Fibroblast of skin of back (primary cell): ENCODE measurements at regions not wholly inside any gene's neighbourhood (a gene's known extent, or its start where the extent isn't known, plus 50 kb on each side); places are given as distances from the start of the nearest gene placed in this dataset.

Source experiments
- DNase-seq: peaks from one replicate; pipeline ENCODE4 v3.0.0-alpha.2; 2013

DNA sequence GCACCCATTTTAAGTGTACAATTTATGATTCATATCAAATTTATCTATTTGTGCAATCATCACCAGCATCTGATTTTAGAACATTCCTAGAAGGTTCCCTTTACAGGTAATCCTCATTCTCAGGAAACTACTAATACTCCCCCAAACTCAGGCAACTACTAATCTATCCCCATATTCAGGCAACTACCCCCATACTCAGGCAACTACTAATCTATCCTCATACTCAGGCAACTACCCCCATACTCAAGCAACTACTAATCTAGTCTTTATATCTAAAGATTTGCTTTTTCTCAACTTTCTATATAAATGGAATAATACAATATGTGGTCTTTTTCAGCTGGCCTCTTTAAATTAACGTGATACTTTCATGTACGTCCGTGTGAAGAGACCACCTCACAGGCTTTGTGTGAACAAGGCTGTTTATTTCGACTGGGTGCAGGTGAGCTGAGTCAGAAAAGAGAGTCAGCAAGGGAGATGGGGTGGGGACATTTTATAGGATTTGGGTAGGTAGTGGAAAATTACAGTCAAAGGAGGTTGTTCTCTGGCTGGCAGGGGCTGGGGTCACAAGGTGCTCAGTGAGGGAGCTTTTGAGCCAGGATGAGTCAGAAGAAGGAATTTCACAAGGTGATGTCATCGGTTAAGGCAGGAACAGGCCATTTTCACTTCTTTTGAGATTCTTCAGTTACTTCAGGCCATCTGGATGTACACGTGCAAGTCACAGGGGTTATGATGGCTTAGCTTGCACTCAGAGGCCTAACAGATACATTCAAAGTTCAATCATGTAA, 1444.5 kb upstream of the CADM2 start:
- DNase-seq = peak; percentile 6

DNA sequence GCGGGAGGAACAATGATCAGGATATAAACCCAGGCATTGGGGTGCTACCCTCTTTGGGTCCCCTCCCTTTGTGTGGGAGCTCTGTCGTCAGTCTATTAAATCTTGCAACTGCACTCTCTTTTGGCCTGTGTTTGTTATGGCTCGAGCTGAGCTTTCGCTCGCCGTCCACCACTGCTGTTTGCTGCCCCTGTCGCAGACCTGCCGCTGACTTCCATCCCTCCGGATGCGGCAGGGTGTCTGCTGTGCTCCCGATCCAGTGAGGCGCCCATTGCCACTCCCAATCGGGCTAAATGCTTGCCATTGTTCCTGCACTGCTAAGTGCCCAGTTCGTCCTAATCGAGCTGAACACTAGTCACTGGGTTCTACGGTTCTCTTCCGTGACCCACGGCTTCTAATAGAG, 1443.7 kb upstream of the CADM2 start:
- no peak for DNase-seq

DNA sequence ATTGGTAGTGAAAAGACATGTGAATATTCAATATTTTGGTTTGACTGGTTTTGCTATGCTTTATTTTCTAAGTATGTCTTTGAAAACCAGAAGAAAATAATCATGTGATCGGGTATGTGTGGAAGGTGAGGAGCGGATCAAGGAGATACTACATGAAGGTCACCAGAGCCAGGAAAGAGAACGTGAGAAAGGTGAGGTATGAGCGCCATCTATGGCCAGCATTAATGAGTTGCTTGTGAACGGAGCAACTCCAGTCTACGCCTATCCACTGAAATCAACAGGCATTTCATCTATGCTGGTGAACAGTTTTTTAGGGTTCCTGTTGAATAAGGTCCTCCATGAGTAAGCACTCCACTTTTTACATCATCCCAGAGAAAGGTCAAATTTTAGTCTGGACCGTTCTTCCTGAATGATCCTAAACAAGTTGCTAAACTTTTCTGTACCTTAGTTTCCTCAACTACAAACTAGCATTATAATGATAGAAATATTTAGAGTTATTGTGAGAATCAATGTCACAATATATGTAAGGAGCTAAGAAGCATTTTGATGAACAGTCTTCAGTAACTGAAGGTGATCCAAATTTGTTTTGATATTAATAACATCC, 1435.2 kb upstream of the CADM2 start:
- DNase-seq = peak; percentile 56

DNA sequence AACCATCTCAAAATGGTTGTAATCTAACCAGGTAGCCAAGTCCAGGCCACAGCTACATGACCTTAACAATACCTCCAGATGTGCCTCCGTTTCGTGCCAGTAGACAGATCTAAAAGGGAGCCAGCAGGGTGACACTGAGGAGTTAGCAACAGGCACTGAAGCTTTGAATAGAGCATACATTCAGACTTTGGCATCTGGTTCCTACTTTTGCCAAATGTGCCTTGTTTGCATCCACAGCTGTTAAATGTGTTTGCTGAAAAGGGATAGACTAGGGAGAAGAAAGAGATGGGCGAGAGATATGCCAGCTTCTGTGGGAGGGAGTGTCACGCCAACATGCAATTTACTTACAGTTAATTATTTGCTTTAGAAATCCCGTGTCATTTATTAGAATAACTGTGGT, 1433.9 kb upstream of the CADM2 start:
- DNase-seq = no peak

DNA sequence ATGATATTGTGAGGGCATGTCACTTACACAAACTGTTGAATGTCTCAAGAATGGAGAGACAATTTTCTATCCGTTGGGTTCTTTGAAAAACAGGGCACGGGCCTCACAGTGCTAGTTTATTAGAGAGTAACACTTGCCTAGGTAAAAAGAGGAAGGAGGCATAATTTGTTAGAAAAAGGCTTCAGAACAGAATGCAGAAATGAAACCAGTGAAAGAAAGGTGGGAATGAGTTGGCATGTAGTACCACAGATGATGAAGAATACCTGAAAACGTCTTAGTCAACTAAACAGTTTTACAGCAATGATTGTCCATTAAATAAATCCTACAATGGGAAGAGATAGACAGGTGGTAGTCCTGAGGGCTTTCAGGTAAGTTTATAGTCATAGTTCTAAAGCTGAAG, 1399.7 kb upstream of the CADM2 start:
- no peak for DNase-seq

DNA sequence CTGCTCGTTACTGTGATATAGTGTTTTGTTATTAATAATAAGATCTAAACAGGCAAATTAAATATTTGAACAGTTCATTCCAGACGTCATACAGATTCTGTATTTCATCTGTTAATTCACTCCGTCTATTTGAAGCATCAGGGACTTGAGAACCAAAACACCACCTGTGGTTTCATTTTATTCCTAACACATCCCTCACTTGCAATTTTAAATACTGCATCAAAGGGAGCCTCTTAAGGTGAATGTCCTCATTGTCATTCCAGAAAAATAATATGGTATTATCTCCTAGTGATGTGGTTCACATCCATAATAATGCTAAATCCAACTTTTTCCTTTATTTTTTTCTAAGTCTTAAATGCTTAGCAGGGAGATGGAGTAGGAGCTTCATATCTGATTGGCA, 1390.9 kb upstream of the CADM2 start:
- DNase-seq = no peak

DNA sequence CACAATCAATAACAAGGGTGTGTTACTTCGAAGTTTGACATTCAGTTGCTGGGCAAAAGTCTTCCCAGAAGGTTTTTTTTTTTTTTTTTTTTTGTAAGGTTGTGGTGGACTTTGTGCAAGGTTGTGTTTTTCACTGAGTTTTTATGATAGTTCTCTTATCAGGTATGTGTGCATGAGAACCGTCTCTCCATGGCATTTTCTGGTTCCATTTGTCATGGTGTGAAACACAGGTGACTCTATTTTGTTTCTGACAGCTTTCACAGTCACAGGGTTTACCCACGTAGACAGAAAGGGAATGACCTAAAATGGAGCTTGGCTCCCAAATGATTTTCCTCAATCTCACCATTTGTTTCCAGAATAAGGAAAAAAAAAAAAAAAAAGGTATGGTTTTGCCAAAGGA, 1377.2 kb upstream of the CADM2 start:
- no peak for DNase-seq

DNA sequence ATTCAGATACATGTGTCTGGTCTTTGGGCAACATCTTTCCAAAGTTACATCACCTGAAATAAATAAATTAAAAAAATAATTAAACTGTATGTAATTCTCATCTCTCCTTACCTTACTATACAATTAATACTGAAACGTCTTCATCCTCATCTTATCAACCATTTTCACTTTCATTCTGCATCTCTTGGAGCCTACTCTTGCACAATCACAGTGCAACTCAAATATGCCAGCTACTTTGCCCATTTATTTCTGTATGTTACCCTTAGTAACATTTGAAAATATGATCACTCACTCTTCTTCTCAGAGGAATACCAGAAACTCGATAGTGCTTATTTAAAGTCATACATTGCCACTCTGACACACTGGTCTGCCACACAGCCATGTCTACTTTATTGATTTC, 1357.1 kb upstream of the CADM2 start:
- no peak for DNase-seq

DNA sequence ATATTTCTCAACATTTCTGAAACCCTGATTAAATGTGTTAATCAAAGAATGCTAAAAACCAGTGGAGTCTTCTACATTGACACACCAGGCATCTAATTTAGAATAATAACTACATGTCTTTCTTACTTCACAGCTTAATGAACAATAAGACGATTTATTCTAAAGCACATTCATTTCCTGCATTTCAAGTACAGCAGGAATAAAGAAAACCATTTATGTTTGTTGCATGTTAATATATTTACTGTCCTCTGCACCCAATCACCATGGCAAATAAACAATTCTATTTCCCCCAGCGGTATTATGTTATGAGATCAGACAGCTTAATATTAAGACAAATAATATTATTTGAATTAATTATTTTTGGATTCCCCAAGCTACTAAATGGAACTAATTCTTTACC, 1336.3 kb upstream of the CADM2 start:
- no peak for DNase-seq

DNA sequence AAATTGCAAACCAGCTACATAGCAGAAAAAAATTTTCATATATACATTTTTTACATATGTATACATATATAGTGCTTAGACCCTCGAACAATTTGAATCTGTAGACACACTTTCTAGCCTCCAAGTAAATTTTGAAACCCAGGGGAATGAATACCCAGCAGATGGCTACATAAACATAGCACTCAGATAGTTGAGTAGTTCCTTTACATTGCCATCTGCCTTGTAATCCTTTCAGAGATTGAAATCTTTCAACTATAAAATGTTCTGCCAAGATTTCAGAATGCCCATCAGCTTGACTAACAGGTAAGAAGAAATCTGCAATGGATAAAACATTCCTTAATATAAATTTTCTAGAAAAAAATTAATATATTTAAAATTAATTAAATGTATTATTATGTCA, 1333.5 kb upstream of the CADM2 start:
- no peak for DNase-seq

DNA sequence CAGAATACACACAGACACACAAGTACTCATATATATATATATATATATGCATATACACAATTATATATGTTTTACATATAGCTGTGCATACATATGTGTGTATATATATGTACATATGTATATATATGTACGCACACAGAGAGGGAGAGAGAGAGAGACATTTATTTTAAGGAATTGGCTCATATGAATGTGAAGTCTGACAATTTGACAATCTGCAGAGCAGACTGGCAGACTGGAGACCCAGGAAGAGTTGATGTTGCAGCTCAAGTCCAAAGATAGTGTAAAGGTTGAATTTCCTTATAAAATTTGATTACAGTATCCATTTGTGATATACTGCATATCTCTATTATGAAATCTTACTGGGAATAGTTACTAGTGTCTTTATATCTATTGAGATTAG, 1330.3 kb upstream of the CADM2 start:
- no peak for DNase-seq

DNA sequence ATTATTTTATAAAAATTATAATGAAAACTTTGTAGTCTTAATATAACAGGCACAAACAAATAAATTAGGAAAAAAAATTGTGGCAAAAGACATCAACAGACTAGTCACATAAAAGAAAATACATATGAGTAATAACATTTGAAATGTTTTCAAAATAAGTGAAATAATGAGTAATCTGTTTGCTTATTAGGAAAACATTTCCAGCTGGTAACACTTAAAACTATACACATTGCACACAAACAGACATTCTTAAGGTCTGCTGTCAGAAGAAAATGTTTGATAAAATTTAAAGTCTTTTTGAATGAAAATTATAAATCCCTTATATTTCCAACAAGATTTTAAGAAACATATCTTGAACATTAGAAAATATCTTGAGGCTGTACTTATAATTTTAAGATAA, 1326.3 kb upstream of the CADM2 start:
- DNase-seq = no peak

DNA sequence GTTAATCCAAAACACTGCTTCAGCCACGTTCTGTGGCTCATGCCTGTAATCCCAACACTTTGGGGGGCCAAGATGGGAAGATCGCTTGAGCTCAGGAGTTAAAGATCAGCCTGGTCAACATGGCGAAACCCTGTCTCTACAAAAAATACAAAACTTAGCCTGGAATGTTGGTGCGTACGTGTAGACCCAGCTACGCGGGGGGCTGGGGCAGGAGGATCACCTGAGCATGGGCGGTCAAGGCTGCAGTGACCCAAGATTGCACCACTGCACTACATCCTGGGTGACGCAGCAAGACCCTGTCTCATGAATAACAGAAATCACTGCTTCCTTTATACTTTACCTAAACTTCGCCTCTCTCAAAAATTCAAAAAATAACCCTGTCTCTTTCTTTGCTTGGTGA, 1325.0 kb upstream of the CADM2 start:
- DNase-seq = no peak

DNA sequence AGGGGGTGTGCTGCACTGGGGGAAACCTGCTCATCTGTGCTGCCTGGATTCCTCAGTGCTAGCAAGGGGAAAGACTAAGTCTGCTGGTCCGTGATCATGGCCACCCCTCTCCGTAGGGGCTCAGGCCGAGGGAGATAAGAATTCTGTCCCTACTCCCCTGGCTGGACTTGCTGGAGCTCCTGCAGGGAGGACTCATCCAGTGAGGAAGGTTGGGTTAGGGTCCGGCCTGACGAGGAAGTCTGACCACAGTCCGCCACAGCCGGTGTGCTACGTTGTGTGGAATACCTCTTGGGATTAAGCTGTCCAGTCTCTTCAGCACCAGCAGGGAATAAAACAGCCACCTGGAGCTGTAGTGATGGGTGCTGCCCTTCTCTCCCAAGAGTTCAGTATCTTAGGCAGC, 1309.1 kb upstream of the CADM2 start:
- DNase-seq = no peak

DNA sequence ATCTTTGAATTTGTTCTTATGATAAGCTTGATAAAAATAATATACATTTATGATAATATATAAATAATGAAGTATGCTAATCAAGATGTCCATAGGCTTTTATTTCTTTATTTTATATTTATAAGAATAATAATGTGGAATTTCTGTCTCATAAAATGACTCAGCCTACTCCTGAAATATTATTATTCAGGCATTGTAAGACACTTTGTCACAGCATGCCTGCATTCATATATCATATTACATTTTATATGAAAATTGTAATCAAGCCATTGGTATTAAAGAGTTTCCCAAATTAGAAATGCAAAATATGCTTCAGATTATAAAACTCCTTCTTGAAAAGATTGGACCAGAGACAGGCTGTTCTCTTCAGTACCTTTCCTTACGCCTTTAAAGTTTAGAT, 1303.7 kb upstream of the CADM2 start:
- DNase-seq = no peak

DNA sequence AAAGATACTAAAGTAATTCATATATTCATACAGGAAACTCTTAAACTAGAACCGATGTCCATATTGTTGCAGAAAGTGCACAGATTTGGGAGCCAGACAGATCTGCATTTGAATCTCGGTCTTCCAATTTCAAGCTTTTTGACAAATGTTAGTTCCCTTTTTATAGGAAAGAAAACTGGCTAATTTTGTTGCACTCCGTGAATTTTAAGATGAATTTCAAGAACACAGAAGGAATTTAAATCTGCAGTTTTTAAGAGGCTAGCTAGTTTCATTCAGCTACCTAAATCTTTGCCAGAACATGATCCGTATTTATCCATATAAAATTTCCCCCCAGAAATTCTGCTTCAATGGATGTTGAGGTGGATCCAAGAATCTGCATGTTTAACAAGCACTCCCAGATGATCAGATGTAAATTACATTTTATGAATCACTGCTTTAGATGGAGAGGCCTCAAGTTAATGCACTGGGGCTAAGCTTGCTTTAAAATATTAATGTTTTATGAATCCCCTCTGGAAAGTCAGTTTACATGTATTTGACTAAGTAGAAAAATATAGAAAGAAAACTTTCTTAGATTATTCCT, 1296.3 kb upstream of the CADM2 start:
- no peak for DNase-seq

DNA sequence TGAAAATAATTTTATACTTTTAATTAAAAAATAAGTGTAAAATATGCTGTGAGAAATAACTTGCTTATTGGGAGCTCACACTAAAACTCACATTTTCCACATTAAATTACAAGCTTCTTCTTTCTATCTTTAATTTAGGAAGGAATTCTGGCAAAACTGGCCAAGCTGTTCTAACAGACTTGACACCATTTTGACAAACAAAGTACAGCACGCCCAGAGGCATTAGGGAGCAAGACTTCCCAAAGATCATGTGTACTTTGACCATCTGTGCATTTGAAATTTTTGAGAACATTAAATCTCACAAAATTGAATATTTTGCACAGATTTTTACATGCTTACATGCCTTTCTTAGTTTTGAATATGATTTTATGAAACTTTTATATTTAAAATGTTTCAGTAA, 1288.4 kb upstream of the CADM2 start:
- no peak for DNase-seq

DNA sequence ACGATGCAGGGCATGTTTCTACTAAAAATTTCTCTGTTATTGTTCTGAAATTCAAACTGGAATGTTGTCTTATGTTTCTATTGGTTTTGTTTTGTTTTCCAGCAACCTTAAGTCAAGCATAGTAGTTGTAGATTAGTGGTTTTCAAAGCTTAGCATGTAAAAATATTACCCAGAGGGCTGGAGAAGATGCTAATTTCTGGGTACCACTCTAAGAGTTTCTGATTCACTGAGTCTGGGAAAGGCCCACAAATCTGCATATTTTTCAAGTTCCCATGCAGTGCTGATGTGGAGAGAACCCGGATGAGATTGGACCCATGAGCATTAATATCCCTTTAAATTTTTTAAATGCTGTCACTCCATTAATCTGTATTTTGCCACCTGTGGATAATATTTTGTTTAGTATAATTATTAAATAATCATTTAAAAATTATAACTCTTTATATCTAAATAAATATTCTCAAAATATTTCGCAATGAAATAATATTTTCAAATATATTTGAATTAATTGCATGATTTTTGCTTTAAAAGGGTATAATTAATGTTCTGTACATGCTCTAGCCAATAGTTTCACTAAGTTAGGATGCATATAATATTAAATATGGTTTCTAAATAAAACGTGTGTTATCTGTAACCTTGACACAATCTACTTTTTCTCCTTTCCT, 1274.7 kb upstream of the CADM2 start:
- no peak for DNase-seq

DNA sequence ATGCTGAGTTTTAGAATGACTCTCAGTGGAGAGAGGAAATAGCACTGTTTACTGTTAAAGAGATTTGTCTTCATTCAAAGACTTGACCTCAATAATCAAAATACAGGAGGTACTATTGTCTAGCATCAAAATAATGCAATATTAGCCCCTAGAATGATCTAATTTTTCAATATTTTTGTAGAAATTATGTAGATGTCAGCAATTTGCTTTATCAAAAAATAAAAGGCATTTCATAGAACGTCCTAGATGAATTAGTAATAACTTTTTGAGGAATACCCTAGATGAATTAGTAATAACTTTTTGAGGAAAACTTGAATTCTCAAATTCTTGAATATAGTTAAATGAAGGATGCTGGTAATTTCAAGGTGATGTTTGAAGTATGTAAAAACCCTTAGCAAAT, 1252.1 kb upstream of the CADM2 start:
- DNase-seq = no peak

DNA sequence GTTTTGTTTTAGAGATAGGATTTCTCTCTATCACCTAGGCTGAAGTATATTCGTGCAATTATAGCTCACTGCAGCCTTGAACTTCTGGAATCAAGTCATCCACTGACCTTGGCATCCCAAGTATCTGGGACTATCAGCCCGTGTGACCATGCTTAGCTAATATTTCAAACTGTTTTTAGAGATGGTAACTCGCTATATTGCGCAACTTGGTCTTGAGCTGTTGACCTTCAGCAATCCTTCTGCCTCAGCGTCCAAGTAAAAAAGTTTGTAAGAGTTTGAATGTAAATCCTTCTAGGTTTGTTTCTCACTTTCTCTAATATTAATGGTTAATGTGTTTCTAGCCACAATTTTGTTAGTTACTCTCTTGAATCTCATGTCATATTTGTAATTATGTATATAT, 1243.5 kb upstream of the CADM2 start:
- no peak for DNase-seq

DNA sequence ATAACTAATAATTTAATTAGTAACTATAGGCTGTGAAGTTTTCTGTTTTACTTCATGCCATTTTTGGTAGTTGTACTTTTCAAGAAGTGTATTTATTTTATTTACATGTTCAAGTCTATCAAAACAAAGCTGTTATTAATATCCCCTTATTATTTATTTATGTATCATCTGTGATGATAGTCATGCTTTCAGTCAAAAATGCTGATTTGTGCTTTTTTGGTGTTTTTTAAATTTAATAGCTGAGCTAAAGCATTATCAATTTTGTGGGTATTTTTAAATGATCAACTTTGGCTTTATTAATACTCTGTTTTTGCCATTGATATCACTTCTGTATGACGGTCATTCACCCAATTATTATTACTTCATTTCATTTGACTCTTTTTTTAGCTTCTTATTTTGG, 1229.2 kb upstream of the CADM2 start:
- no peak for DNase-seq

DNA sequence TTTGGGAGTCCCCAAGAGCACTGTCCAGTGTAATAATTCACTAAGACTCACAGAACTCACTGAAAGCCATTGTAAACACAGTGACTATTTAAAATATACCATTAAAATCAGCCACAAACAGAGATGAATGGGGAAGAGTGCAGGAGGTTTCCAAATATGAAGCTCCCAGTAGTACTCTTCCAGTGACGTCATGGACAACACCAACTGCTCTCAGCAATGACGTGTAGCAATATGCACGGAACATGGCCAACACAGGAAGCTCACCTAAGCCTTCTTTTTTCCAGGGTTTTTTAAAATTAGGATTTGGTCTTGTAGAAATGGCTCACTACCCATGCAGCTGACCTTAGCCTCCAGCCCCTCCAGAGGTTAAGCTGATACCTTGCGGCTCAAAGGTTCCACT, 1224.1 kb upstream of the CADM2 start:
- no peak for DNase-seq

DNA sequence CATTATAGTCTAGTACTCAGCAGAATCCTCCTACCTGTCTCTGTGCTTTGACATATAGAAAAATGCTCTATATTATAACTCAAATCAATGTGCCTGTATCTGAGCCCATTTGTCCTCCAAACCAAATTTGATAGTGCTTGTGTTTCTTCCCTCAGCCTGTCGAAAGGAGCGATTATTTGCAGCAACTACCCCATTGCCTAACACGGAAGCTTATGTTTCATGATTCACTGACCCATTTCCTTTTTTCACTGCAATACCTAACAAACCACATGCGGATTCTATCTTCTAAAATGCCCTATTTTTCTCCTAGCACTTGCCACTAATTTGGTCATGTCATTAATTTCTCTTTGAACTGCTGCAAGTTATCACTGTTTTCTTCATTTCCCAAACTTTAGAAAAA, 1220.6 kb upstream of the CADM2 start:
- no peak for DNase-seq

DNA sequence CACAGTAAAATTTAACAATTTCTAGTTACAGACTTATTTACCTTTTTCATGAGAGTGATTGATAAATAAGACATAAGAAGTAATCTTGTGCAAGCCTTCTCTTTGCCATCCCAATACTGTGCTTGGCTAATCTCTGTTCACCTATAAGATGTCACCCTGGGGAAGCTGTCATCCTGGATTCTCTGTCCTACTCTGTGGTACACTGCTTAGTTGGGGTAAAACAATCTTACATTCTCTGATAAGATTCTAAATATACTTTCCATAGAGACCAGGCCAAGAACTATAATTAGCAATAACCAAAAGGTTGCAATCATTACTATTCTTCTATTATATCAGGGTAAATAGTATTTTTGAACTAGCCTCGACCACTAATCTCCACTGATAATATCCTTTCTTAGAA, 1218.3 kb upstream of the CADM2 start:
- no peak for DNase-seq
